GM19324 (cell line): ENCODE measurements at regions not wholly inside any gene's neighbourhood (a gene's known extent, or its start where the extent isn't known, plus 50 kb on each side); places are given as distances from the start of the nearest gene placed in this dataset.
"Not testable (repeated sequence)": the region's sequence is repeated elsewhere in the genome, so short reads cannot be mapped to it uniquely, and the experiment has no call there.

Experiments
- ATAC-seq: cut with Tn5 transposase; IDR thresholded peaks from one replicate; pipeline ENCODE4 v1.9.1; 2021; ENCODE audit warnings: mild to moderate bottlenecking, moderate library complexity; ENCODE audit not compliant: unreplicated experiment, low FRiP score

DNA sequence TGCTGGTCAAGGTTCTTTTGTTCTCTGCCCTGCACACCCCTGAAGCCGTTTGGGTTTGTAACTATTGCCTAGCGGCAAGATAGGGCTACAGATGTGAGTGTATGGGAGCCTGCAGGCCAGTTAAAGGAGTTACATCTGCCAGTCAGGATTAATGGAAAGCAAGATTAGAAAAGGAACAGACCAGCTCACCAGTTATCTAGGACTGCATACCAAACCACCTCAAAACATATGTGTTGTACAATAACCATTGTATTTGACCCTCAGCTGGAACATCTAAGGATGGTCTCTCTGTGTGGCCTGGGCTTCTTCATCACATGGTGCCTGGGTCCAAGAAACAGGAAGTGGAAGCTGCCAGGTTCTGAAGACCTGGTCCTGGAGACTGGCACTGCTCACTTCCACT, 52.5 kb upstream of the FBXO28 start:
- no peak for ATAC-seq

GRCh38 chr1:224059897-224060427, 53.9 kb upstream of the FBXO28 start:
- ATAC-seq = no peak

DNA sequence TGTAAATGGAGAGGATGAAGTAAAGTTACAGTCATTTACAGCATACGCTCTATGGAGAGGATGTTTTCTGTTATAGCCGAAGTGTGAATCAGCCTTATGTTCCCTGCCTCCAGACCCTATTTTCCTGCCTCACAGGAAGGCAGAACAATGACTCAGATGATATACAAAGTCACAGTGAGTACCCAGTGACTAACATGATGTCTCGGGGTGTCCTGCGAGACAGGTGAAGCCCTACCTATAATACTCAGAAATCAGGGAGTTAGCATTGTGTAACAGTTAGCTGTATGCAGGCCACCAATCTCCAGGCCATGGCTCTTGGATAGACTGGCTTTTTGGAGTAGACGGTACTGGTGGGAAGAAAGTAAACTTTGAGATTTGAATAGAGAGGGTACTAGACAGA, 55.6 kb upstream of the FBXO28 start:
- ATAC-seq = no peak

DNA sequence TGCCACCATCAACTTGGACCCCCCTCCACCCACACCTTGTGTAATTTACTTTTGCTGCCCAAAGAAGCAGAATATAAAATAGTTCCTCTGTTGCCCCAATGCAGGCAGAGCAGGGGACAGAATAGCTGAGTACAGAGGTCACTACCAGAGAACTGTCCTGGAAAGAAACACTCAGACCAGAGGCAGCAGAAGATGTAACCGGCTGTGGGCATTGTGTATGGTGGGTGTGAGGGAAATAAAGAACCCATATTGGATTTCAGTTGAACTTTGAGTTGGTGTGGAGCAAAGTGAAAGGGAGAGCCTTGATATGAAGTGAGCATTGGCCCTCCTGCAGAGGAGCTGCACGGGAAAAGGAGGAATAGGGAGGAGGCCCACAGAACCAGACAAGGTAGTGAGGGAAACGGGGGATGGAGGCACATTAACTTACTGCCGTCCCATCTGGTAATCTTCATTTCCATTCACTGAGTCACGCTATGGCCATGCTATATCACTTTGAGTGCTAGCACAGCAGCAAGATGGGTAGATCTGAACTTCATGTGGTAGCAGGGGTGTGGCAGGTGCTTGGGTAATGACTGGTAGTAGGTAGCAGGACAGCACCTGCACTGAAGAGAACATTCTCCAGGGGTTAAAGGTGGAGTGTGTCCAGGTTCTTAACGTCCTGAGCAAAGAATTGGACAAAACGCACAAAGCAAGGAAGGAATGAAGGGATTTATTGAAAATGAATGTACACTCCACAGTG, 56.3 kb upstream of the FBXO28 start:
- ATAC-seq = no peak

- no peak for ATAC-seq
Measured at GRCh38 chr1:224054611-224055010, 59.3 kb upstream of the FBXO28 start.

- no peak for ATAC-seq
Measured at GRCh38 chr1:224054012-224054411, 59.9 kb upstream of the FBXO28 start.

- no peak for ATAC-seq
Measured at GRCh38 chr1:224053456-224053855, 60.5 kb upstream of the FBXO28 start.

GRCh38 chr1:224052772-224053171, 61.1 kb upstream of the FBXO28 start:
- ATAC-seq = no peak

DNA sequence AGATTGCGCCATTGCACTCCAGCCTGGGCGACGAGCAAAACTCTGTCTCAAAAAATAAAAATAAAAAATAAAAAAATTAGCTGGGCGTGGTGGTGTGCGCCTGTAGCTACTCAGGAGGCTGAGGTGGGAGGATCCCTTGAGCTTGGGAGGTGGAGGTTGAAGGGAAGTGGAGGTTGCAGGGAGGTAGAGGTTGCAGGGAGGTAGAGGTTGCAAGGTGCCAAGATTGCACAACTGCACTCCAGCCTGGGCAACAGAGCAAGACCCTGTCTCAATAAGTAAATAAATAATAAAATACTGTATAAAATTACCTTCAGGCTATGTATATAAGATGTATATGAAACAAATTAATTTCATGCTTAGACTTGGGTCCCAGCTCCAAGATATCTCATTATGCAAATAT, 62.1 kb upstream of the FBXO28 start:
- not testable (repeated sequence) for ATAC-seq

DNA sequence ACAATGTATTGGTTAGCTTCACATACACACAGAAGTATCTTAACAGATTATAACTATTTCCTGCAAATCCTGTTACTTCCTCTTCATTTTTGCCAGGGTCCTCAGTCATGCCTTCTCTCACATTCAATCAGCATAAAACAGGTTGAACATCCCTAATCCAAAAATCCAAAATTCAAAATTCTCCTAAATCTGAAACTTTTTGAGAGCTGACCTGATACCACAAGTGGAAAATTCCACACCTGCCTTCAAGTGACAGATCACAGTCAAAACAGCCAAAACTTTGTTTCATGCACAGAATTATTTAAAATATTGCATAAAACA, 62.9 kb upstream of the FBXO28 start:
- ATAC-seq = no peak

DNA sequence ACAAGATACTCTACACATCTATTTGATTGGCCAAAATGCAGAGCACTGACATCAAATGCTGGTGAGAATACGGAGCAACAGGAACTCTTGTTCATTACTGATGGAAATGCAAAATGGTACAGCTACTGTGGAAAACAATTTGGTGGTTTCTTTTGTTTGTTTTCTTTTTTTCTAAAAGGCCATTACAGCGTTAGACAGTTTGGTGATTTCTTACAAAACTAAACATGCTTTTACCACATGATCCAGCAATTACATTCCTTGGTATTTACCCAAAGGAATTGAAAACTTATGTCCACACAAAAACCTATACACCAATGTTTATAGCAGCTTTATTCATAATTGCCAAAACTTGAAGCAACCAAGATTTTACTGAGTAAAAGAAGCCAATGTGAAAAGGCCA, 66.4 kb upstream of the FBXO28 start:
- ATAC-seq = no peak

- ATAC-seq = no peak
Measured at GRCh38 chr1:224045556-224045955, 68.4 kb upstream of the FBXO28 start.

GRCh38 chr1:224044420-224044819, 69.5 kb upstream of the FBXO28 start:
- no peak for ATAC-seq

DNA sequence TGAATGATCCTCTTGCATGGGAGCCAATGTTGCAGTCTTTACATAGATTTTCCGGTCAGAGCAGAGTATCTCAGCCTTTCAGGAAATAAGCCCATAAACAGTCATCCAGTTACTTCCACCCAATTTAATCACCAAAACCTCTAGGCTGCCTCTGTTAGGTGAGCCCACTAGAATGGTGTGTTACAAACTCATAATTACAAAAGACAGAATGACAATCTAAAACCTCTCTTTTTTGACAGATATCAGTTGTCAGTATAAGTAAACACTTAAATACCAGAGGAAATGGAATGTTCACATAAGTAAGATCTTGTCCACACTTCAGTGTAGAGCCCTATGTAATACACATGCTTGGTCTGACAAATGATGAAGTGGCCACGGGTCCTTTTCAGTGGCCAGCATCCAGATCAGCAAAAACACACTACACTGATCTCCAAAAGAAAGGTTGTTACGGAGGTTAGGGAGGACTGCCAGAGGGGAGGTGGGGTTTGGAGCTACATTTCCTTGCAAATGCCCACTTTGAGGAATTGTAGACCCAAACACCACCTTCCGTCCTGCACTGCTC, 71.3 kb upstream of the FBXO28 start:
- ATAC-seq = no peak

- ATAC-seq = no peak
Measured at GRCh38 chr1:224041032-224041431, 72.9 kb upstream of the FBXO28 start.

DNA sequence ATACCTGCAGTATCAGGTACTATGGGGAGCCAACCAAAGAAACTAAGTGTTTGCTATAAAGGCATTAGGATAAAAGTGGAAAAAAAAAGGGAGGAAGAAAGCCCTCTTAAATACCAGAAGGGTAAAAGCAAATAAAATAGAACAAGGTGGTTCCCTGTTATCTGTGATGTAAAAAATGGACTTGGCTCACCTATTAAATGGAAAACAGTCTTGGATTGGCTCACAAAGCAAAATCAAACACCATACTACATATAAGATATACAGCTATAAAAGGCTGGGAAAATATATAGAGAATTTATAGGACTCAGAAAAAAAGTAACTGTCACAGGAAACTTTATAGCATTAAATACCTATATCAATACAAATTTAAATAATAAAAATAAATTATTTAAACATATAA, 73.5 kb upstream of the FBXO28 start:
- ATAC-seq = not testable (repeated sequence)

GRCh38 chr1:224040006-224040405, 73.9 kb upstream of the FBXO28 start:
- ATAC-seq = not testable (repeated sequence)

DNA sequence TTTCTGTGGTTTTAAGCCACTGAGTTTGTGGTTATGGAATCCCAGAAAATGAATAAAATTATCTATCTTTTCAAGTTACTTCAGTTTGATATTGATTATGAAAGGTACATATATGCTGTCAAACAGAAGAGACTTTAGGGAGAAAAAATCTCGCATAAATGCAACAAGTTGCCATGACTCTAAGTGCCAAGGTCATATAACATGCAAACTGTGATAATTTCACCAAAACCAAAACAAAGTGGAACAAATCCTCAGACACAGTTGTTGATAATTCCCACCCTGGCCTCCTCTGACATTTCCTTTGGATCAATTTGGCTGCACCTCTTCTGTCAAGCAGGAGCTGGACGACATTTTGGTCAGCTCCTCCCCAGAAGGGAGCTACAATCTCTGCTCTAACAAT, 75.1 kb upstream of the FBXO28 start:
- not testable (repeated sequence) for ATAC-seq

DNA sequence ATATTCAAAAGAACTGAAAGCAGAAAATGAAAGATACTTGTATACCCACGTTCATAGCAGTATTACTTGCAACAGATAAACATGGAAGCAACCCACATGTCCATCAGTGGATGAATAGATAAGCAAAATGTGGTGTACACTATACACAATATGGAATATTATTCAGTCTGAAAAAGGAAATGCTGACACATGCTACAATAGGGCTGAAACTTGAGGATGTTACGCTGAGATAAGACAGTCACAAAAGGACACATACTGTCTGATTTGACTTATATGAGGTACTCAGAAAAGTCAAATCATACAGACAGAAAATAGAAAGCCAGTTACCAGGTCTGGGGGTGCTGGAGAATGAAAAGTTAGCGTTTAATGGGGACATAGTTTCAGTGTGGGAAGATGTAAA, 76.5 kb upstream of the FBXO28 start:
- not testable (repeated sequence) for ATAC-seq

- not testable (repeated sequence) for ATAC-seq
Measured at GRCh38 chr1:224032608-224033276, 81.2 kb upstream of the FBXO28 start.

- ATAC-seq = not testable (repeated sequence)
Measured at GRCh38 chr1:224031986-224032385, 81.9 kb upstream of the FBXO28 start.

DNA sequence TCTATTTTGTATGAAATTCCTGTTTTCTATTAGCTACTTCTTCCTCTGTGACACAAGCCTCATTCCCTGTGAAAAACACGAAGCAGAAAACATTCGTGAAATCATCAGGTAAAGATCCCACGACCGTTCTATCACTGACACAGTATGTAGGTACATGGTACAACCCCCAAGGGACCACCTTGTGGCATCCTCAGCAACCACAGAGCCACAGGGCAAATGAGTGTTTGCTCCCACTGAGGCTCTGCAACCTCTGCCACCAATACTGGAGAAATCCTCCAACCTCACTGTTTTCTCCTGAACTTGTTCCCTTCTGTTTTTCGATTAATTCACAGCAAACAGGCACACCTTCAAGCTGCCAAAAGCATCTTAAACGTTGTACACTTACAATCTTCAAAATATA, 83.7 kb upstream of the FBXO28 start:
- ATAC-seq = not testable (repeated sequence)
